BLaER1 treated with 17β-estradiol and CSF1 and Interleukin-3, amounts not matched to agents 10 nM and 100 nM (cell line): ENCODE measurements at regions not wholly inside any gene's neighbourhood (a gene's known extent, or its start where the extent isn't known, plus 50 kb on each side); places are given as distances from the start of the nearest gene placed in this dataset.

Experiments
- H3K27ac ChIP-seq, 11 experiments: shearing (Covaris generic); formaldehyde crosslinking; 2 replicates each; pipeline ENCODE4 v1.8.1; 2022
- H3K27me3 ChIP-seq, 11 experiments: shearing (Covaris generic); formaldehyde crosslinking; 2 replicates each; pipeline ENCODE4 v1.8.1; 2022
- H3K36me3 ChIP-seq, 11 experiments: shearing (Covaris generic); formaldehyde crosslinking; 2 replicates each; pipeline ENCODE4 v1.8.1; 2022
- H3K4me1 ChIP-seq, 10 experiments: shearing (Covaris generic); formaldehyde crosslinking; 2 replicates each; pipeline ENCODE4 v1.8.1; 2022
- H3K4me2 ChIP-seq, 11 experiments: shearing (Covaris generic); formaldehyde crosslinking; 2 replicates each; pipeline ENCODE4 v1.8.1; 2022
- H3K4me3 ChIP-seq, 10 experiments: shearing (Covaris generic); formaldehyde crosslinking; 2 replicates each; pipeline ENCODE4 v1.8.1; 2022
- H3K9ac ChIP-seq, 11 experiments: shearing (Covaris generic); formaldehyde crosslinking; 2 replicates each; pipeline ENCODE4 v1.8.1; 2022
- H3K9me3 ChIP-seq, 11 experiments: shearing (Covaris generic); formaldehyde crosslinking; replicated peaks in 1 of 11; 2 replicates each; pipeline ENCODE4 v1.8.1; 2022
- H4K20me1 ChIP-seq, 11 experiments: shearing (Covaris generic); formaldehyde crosslinking; 2 replicates each; pipeline ENCODE4 v1.8.1; 2022
- Cebpa-rat ChIP-seq, 11 experiments: shearing (Covaris generic); IDR thresholded peaks; 2 replicates each; pipeline ENCODE4 v1.8.1; 2022

DNA sequence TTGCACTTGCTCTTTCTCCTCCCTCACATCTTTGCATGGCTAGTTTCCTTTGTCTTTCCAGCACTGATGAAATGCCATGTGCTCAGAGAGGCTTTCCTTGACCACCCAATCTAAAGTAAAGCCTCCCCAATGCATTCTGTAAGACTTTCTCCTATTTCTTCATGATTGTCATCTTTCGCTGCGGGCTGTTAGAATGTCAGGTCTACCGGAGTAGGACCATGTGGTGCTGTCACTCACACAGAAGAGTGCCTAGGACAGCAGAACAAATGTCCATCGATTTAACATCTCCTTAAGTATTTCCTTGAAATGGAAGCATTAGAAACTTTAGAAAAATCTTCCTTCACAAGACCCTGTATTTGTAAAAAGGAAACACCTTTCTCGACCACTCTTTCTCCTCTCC is 99.9 kb upstream of the TMC3 start:
- no peaks in the 10 kb centered on the region for H3K27me3 ChIP-seq
- no peak overlapping the region for H3K27ac ChIP-seq
- H3K4me3 ChIP-seq, result no peak overlapping the region
- H3K9me3 ChIP-seq, result no peaks in the 10 kb centered on the region
- H3K4me2 ChIP-seq, result no peak overlapping the region
- no peaks in the 10 kb centered on the region for H4K20me1 ChIP-seq
- TF ChIP-seq Cebpa-rat (IDR thresholded peaks at IDR 0.05), result no peak
- no peak overlapping the region for H3K9ac ChIP-seq
- no peaks in the 10 kb centered on the region for H3K36me3 ChIP-seq
- no peaks in the 10 kb centered on the region for H3K4me1 ChIP-seq

DNA sequence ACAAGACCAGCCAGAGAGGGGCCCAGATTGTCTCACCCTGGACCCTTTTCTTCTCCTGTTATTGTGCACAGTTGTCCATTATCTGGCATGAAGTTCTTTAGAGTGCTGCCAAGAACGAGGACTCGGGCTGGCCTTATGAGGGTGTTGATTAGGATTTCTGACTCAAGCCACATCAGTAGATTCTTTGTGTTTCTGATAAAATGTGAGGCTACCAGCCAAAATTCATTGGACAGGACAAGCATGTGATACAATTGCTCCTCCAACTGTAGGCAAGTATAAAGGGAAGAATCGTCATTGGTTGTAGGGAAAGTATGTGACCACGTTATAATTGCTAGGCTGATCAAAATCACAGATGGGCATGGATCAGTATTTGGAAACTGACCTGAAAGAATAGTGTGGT is 99.2 kb upstream of the TMC3 start:
- Histone ChIP-seq H3K4me3 (no peak overlapping the region), H3K27ac (no peak overlapping the region), H3K9me3 (no peaks in the 10 kb centered on the region), H3K4me1 (no peaks in the 10 kb centered on the region), H3K27me3 (no peaks in the 10 kb centered on the region), H4K20me1 (no peaks in the 10 kb centered on the region), H3K36me3 (no peaks in the 10 kb centered on the region), H3K4me2 (no peak overlapping the region), H3K9ac (no peak overlapping the region)
- TF ChIP-seq Cebpa-rat (IDR thresholded peaks at IDR 0.05), result no peak

DNA sequence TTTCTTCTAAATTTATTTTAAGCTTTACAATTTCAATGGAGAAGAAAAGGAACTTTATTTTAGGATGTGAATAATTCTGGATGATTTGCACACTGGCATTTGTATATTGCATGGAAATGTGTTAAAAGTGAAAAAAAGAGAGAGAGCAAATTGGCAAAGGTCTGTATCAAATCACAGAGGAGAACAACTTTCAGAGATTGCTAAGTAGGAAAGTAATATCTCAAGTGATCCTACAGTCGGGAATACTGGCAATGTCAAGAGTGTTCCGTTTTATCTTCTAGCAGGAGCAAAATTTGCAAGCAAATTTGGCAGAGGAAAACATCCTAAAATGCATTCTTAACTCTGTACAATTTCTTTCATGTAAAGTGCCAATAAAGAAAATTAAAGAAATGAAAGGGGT is 97.1 kb upstream of the TMC3 start:
- Histone ChIP-seq H3K36me3 (no peaks in the 10 kb centered on the region), H3K4me1 (no peaks in the 10 kb centered on the region), H3K4me3 (no peak overlapping the region), H3K27me3 (no peaks in the 10 kb centered on the region), H3K9me3 (peaks cover 4 to 9% (median 6%) of the 10 kb centered on the region in 11 experiments; a peak in 20 of 22 replicates), H3K27ac (no peak overlapping the region), H3K9ac (no peak overlapping the region), H3K4me2 (no peak overlapping the region), H4K20me1 (no peaks in the 10 kb centered on the region)
- no peak for TF ChIP-seq Cebpa-rat (IDR thresholded peaks at IDR 0.05)

DNA sequence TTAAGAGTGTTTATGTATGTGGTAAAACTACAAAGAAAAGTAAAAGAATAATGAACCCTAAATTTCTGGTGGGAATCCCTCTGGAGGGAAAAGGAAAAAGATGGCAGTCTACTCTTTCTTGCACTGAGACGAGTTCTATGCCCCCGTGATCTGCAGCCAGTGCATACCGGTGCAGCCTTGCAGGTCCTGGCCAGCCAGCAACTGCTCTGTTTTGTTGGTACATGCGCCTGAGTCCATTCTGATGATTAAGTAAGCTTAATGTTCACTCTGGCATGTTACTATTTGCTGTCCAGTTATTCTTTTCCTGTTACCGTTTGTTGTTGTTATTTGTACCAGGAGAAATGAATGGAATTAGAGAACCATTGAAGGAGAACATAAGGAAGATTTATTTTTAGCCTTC is 95.1 kb upstream of the TMC3 start:
- no peaks in the 10 kb centered on the region for H4K20me1 ChIP-seq
- no peak overlapping the region for H3K4me2 ChIP-seq
- no peak overlapping the region for H3K9ac ChIP-seq
- H3K4me3 ChIP-seq, result no peak overlapping the region
- no peaks in the 10 kb centered on the region for H3K4me1 ChIP-seq
- no peak for TF ChIP-seq Cebpa-rat (IDR thresholded peaks at IDR 0.05)
- H3K36me3 ChIP-seq, result no peaks in the 10 kb centered on the region
- no peak overlapping the region for H3K27ac ChIP-seq
- H3K27me3 ChIP-seq, result no peaks in the 10 kb centered on the region
- peaks cover 16 to 28% (median 22%) of the 10 kb centered on the region in 11 experiments for H3K9me3 ChIP-seq

DNA sequence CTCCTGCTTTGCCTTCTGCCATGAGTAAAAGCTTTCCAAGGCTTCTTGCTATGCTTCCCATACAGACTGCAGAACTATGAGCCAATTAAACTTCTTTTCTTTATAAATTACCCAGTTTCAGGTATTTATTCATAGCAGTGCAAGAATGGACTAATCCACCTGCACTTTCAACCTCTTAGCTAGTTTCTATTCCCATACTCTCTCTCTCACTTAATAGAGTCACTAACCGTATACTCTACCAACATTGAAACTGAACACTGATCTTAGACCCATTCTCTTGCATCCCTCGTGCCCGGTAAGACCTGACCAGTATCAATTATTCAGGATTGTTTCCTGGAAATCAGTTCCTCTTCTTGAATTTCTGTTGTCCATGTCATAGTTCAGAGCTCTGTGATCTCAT is 92.7 kb upstream of the TMC3 start:
- H3K27me3 ChIP-seq, result no peaks in the 10 kb centered on the region
- H3K4me1 ChIP-seq, result no peaks in the 10 kb centered on the region
- no peaks in the 10 kb centered on the region for H4K20me1 ChIP-seq
- no peak for TF ChIP-seq Cebpa-rat (IDR thresholded peaks at IDR 0.05)
- H3K4me3 ChIP-seq, result no peak overlapping the region
- no peaks in the 10 kb centered on the region for H3K36me3 ChIP-seq
- no peak overlapping the region for H3K9ac ChIP-seq
- no peak overlapping the region for H3K27ac ChIP-seq
- H3K9me3 ChIP-seq, result peaks cover 24 to 48% (median 32%) of the 10 kb centered on the region in 11 experiments
- H3K4me2 ChIP-seq, result no peak overlapping the region

DNA sequence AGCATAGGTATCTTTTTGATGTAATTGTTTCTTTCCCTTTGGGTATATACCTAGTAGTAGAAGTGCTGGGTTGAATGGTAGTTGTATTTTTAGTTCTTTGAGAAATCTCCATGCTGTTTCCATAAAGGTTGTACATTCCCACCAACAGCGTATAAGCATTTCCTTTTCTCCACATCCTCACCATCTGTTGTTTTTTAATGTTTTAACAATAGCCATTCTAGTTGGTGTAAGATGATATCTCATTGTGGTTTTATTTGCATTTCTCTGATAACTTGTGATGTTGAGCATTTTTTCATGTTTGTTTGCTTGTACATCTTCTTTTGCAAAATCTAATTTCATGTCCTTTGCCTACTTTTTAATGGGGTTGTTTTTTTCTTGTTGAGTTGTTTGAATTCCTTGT is 80.0 kb upstream of the TMC3 start:
- no peak for TF ChIP-seq Cebpa-rat (IDR thresholded peaks at IDR 0.05)
- Histone ChIP-seq H3K4me2 (no peak overlapping the region), H3K27ac (no peak overlapping the region)

DNA sequence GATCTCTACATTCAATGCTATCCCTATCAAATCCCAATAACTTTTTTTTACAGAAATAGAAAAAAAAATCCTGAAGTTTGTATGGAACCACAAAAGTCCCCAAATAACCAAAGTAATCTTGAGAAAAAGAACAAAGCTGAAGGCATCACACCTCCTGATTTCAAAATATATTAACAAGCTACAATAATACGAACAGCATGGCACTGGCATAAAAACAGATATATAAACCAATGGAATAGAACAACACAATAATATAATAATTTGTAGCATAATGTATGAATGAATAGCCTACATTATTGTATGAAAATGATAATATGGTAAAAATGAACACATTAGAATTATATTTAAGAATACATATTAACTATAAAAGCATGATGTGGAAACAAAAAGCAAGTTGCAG is 76.7 kb upstream of the TMC3 start:
- H3K4me3 ChIP-seq, result no peak overlapping the region
- peaks cover 8 to 34% (median 19%) of the 10 kb centered on the region in 11 experiments; a peak in 20 of 22 replicates for H3K9me3 ChIP-seq
- H3K27ac ChIP-seq, result no peak overlapping the region
- no peaks in the 10 kb centered on the region for H3K36me3 ChIP-seq
- H3K9ac ChIP-seq, result no peak overlapping the region
- TF ChIP-seq Cebpa-rat (IDR thresholded peaks at IDR 0.05), result no peak
- H3K27me3 ChIP-seq, result no peaks in the 10 kb centered on the region
- H3K4me1 ChIP-seq, result no peaks in the 10 kb centered on the region
- H4K20me1 ChIP-seq, result no peaks in the 10 kb centered on the region
- H3K4me2 ChIP-seq, result no peak overlapping the region

More for the DNA sequence above, 80.0 kb upstream of the TMC3 start:
- no peak overlapping the region for H3K4me3 ChIP-seq
- H3K27me3 ChIP-seq, result no peaks in the 10 kb centered on the region
- no peaks in the 10 kb centered on the region for H4K20me1 ChIP-seq
- H3K9ac ChIP-seq, result no peak overlapping the region
- H3K36me3 ChIP-seq, result no peaks in the 10 kb centered on the region
- peaks cover 4 to 12% (median 8%) of the 10 kb centered on the region in 10 experiments; a peak in 16 of 20 replicates for H3K4me1 ChIP-seq
- peaks cover 16 to 31% (median 21%) of the 10 kb centered on the region in 11 experiments for H3K9me3 ChIP-seq

DNA sequence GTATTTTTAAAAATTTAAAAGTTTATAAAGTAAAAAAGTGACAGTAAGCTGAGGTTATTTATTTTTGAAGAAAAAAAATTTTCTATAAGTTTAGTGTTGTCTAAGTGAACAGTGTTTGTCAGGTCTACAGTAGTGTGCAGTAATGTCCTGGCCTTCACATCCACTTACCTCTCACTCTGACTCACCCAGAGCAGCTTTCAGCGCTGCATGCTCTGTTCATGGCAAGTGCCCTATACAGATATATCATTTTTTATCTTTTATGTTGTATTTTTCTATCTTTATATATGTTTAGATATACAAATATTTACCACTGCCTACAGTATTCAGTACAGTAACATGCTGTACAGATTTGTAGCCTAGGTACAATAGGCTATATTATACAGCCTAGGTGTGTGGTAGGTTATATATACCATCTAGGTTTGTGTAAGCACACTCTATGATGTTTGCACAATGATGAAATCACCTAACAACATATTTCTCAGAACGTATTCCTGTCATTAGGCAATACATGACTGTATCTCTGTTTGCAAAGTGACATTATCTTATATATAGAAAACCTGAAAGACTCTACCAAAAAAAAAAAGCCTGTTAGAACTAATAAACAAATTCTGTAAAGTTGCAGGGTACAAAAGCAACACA is 75.9 kb upstream of the TMC3 start:
- Histone ChIP-seq H3K9me3 (peaks cover 8 to 38% (median 21%) of the 10 kb centered on the region in 11 experiments; a peak in 20 of 22 replicates), H4K20me1 (no peaks in the 10 kb centered on the region), H3K9ac (no peak overlapping the region), H3K4me1 (no peaks in the 10 kb centered on the region), H3K4me3 (no peak overlapping the region), H3K36me3 (no peaks in the 10 kb centered on the region), H3K27ac (no peak overlapping the region), H3K4me2 (no peak overlapping the region), H3K27me3 (no peaks in the 10 kb centered on the region)
- TF ChIP-seq Cebpa-rat (IDR thresholded peaks at IDR 0.05), result no peak

DNA sequence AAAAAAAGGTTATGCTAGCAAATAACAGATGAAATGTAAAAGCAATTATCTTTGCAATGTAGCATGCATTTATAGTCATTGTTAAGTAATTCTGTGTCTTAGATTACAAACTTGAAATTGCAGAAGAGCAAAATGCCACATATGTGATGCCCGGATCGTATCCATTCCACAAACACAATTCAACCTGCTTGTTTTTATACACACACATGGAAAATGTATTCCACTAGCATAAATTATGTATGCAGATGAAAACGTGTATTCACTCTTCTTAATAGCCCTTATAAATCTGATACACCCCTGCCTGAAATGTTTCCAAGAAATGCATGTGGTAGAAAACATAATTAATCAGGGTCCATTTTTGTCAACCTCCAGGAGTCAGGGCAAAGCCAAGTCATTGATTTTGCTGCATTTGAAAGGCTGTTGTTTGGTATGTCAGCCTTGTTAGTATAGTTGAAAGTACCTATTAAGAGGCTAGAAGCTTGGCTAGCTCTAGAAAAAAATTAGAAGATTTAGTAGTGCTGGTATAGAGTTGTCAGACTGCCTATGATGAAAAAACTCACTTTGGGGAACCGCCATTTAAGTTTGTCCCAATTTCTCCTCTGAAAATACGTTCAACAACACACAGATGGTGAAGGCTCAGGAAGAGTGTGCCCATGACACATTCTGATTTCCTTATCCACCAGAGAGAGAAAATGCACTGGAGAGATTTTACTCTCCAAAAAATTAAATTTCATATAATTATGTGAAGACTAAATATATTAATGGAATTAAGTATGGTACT is 69.2 kb upstream of the TMC3 start:
- H3K9ac ChIP-seq, result no peak overlapping the region
- no peak overlapping the region for H3K27ac ChIP-seq
- H3K4me2 ChIP-seq, result no peak overlapping the region

DNA sequence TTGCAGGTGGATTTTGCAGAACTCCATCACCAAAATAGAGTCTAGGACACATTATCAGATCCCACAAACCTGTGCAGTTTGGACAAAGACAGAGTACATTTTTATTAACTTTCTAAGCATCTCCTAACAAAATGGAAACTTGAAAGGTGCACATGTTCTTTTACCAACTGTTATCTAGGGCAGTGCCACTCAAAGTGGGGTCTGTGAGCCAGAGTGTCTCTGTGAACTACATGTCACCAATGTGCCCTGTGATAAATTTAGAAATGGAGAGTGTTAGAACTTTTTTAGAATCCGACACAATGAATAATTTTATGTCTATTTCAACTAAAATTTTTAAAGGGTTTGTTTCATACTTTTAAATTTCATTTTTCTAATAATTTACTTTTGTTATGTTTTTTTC is 68.4 kb upstream of the TMC3 start:
- H3K27ac ChIP-seq, result no peak overlapping the region
- H3K4me2 ChIP-seq, result no peak overlapping the region
- H3K9me3 ChIP-seq, result peaks cover 4 to 21% (median 13%) of the 10 kb centered on the region in 11 experiments; a peak in 19 of 22 replicates
- TF ChIP-seq Cebpa-rat (IDR thresholded peaks at IDR 0.05), result no peak
- H3K4me1 ChIP-seq, result no peaks in the 10 kb centered on the region
- no peak overlapping the region for H3K4me3 ChIP-seq
- no peaks in the 10 kb centered on the region for H3K36me3 ChIP-seq
- no peaks in the 10 kb centered on the region for H3K27me3 ChIP-seq
- no peak overlapping the region for H3K9ac ChIP-seq
- H4K20me1 ChIP-seq, result no peaks in the 10 kb centered on the region

More for the DNA sequence above, 69.2 kb upstream of the TMC3 start:
- Histone ChIP-seq H3K36me3 (no peaks in the 10 kb centered on the region), H3K4me1 (no peaks in the 10 kb centered on the region), H3K27me3 (no peaks in the 10 kb centered on the region), H3K4me3 (no peak overlapping the region), H3K9me3 (peaks cover 4 to 24% (median 13%) of the 10 kb centered on the region in 11 experiments; a peak in 20 of 22 replicates), H4K20me1 (no peaks in the 10 kb centered on the region)
- TF ChIP-seq Cebpa-rat (IDR thresholded peaks at IDR 0.05), result no peak
